ENCODE measurements at regions not wholly inside any gene's neighbourhood (a gene's known extent, or its start where the extent isn't known, plus 50 kb on each side); places are given as distances from the start of the nearest gene placed in this dataset.

DNA sequence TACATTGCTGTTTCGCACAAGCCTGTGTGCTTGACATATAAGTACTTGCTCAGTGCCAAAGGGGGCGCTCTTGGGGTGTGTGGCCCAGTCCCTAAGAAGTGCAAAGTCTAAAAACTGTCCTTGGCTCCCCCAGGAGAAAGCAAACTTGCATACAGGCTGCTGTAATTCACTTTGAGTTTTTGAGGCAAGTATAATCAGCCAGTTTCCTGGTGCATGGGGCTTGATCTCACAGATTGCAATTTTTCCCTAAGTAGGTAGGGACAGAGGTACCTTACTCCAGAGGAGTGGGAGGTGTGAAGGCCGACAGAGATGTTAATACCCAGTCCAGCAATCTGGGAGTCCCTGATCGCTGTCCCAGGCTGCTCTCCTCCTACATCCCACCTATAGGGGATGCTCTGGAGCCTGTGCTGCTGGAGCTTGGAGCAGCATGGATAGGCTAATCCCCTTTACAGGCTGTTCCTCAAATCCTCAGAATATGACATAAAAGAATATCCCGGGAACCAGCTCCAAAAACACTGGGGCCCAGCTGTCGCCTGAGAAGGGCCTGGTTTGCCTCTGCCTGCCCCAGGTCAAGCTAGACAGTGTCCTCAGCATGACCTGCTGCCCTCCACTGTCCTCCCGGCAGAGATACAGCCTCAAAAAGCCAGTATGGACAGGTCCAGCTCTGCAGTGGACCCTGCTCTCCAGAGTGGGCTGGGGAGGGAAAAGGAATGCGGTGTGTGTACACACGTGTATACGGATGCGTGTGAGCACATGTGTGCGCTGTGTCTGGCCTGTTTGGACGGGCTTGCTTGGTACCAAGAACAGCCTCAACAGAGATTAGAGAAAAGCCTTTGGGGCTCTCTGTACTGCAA is 136.5 kb upstream of the HAAO start:
- no peak for DNase-seq

DNA sequence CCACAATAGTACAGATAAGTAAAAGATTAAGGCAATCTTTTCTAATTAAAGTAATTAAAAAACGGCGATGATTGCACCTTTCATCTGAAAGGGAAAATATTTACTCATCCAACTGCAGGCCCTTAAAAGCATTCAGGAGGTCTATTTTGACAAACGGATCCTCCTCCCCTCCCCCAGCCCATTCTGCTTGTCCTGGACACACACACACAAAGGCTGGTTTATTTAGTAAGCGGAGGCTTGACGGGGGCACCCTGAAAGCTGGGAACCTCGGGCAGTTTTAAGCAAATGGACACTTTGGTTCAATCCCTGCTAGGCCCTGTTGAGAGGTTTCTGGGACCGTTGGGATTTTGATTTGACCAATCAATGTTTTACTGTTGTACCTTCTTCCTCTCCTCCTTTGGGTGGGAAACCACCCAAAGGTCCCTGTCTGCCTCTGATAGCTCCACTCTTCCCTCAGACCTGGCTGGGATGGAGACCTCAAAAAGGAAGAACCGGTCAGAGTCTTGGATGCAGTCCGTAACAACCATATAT is 135.8 kb upstream of the HAAO start:
- DNase-seq, result peak; percentile 95

DNA sequence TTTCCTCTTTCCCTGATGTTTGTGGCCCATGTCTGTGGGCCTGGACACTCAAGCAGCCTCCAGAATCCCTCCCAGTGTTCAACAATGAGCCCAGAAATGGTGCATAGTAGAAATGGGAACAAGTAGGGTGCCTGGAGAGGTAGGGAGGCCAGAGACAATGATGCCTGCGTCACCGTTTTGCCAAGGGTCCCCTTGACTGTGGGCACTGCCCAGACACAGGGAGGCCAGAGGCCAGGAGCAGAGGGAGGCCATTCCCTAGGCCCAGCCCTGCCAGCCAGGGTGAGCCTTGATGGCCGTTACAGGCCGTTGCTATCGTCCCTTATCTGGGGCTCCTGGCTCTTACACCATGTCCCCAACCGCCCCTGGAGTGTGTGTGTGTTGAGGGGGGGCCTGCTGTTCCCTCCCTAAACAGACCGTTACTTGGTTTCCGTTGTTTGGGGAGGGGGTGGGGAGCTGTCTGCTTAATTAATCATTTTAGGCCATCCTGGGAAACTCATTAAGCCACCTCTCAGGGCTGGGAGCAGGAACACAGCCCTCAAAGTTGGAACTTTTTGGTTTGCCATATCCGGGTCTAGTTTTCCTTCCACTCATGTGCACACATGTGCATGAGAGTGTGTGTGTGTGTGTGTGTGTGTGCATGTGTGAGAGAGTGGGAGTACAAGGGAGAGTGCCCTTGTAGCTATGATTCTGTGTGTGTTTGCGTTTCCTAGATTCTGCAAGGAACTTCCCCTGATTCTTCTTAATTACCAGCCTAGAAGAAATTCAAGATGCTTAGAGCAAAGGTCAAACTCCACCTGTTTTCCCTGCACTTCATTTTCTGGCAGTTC is 135.2 kb upstream of the HAAO start:
- no peak for DNase-seq

DNA sequence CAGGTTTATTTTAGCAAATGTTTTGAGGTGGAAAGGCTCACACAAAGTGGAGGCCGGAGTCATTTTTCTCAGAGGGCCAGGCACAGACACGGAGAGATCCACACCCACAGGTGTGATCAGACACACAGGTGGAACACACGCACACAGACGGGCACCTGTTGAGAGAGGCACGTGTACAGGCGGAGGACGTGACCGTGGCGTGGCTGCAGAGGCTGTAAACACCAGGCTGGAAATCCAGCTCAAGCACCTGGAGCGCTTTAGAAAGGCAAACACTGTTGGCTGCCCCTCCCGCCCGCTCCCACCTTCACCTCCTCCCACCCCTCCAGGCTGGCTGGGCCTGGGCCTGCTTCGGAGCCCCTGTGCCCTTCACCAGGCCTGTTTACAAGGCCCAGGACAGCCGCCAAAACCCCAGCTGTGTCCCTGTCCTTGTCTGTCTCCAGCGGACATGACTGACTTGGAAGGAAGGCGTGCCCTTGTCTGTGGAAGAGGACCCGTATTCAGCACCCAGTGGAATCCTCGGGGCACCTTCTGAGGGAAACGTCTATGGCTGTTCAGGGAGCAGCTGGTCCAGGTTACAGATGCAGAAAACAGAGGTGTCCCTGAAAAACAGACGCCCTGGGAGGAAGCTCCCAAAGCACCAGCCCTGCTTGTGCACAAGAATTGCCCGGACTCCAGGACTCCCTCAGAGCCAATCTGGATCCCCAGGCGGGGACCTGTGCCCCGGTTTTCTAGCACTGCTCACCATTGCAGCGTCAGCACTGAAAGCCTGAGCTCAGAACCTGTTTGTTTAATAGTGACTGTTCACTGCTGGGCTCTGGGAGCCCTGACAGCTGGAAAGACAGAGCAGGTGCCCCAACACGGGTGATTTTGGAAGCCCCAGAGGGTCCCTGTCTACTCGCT is 134.3 kb upstream of the HAAO start:
- peak; percentile 56 for DNase-seq

DNA sequence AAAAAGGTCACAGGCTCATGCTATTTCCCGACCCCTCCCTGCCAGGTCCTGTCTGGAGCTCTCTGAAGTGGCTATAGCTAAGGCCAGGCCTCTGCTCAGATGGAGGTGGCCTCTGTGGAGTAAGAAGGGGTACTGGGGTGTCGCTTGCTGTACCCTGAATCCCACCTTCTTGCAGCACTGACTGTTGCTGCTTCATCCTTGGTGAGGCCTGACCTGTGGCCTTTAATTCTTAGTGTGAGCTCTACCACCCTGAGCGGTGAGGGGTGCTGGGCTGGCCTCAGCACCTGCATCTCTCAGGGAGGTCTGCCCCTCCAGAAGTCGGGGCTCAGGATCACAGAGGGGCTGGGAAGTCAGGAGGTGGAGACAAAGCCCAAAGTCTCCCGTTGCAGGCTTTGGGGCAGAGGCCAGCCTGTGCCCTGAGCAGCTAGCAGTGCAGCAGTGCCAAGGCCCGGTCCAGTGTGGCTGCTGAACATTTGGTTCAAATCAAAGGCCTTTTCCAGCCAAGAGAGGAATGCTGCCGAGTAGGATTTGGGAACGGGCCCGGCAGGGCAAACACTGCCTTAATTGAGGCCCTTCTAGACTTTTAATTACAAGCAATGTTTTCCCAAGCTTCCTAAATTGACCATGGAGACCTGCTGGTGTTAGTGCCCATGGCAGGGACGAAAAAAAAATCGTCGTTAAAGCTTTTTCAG is 133.5 kb upstream of the HAAO start:
- DNase-seq, result no peak

DNA sequence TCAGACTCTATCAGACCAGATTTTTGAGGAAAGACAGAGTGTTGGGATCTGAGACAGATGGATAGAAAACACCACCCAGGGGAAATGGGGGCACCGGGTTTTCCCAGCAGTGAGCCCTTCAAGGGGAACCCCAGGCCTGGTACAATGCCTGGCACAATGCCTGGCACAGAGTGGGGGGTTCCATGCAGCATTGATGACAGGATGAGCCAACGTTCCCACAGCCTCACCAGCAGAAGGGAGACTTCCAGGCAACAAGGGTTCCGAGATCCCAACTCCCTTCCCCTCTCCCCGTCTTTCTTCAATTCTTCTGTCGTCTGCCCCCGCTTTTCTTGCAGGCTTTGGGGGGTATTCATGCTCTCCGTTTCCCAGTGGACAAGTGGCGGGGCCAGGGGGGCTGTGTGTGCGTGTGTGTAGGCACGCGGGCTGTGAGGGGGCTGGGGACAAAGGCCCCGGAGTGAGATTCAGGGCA is 132.1 kb upstream of the HAAO start:
- no peak for DNase-seq

DNA sequence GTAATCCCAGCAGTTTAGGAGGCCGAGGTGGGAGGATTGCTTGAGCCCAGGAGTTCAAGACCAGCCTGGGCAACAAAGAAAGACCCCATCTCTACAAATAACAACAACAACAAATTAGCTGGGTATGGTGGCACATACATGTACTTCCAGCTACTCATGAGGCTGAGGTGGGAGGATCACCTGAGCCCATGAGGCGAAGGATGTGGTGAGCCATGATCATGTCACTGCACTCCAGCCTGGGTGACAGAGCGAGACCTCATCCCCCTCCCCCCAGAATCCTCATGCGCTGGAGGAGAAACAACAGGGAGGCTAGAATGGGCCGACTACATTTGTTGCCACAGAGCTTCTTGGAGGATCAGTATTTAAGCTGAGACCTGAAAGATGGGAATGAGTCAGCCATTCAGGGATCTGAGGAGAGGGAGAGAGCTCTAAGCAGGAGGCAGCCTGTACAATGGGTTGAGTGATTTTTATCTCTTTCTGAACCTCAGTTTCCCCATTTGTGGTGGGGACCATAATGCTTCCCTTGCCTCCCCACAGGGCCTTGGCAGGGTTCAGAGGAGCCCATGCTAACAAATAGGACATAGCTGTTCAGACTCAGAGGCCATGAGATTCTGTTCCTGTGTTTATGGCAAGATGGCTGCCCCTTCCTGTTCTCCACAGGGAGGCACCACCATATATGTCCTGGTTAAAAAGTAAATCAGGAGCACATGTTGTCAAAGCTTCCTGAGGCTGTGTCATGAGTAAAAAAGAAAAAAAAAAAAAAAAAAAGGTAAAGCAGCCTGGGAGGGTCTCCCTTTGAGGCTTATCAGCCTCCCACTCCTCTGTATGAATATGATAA is 131.4 kb upstream of the HAAO start:
- DNase-seq, result no peak

DNA sequence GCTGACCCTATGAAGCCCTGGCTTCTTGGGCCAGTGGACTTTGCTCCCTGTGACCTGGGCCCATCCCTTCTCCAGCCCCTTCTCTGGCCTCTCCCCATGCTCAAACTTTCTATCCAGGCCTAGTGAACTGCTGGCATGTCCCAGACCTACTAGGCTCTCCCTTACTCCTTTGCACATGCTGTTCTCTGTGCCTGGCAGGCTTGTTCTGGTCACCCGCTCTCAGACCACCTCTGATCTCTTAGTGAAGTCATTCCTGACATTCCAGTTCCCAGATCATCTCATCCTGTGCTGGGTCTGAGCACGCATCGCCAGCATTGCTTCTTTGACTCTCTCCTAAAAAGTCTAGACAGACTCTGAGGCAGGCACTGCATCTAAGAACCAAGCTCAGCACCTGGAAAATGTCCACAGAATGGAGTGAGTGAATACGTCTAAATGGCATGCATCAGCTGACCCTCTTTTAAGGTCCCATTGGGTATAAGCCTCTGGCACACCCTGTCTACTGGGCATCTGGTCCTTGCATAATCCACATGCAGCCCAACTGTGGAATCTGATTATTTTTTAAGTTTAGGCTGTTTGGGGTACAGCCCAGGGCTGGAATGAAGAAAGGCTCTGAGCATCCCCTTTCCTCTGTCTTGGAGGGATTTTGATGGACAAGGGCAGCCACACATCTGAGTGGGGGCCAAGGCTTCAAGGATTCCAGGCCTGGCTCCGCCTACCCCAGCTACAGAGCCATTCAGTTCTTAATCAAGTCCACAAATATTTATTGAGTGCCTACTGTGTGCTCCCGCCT is 130.6 kb upstream of the HAAO start:
- DNase-seq, result no peak

DNA sequence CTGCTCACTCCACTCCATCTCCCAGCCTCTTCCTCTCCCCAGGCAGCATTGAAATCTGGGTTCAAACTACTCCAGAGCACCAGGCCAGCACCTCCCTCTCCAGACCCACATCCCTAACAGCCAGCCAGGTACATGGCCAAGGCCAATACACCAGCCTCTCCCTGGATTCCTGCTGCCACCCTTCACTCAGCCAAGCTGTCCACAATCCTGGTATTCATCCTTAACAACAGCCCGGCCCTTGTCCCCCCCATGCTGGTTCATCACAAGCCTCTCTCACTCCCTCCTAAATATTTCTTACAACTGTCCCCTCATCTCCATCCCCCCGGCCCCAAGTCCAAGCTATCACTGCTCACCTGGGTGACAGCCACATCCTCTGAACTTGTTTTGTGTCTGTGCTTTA is 129.9 kb upstream of the HAAO start:
- no peak for DNase-seq

DNA sequence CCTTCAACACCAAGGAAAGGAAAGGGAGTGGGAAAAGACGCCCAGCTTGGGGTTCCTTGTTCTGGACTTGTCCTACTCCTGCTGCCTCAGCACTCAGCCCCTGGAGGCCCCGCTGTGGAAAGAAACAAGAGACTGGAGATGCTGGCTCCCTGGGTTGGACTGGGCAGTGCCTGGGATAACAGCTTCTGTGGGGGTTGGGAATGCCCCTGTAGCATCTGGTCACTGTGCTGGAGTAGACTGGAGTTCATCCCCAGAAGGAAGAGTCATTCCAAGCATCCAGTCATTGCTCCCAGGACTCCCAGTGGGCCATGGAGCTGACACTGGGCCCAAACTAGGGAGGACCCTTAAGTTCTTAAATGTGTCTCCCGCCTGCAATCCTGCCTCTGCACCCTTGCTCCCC is 129.3 kb upstream of the HAAO start:
- no peak for DNase-seq

DNA sequence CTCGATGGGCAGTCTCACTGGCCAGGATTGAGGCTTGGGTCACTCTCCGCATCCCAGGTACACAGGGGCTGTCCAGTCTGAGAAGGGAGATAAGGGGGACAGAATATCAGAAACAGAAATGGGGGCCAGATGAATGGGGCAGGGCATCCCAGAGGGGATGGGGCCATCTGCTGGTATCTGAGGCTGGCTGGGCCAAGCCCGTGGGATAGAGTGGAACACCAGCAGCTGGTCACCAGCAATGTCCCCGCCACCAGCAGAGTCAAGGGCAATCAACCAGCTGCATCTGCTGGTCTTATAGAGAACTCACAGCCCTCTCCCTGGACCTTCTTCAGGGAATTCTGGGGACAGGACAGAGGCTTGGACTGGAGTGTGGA is 128.8 kb upstream of the HAAO start:
- no peak for DNase-seq

DNA sequence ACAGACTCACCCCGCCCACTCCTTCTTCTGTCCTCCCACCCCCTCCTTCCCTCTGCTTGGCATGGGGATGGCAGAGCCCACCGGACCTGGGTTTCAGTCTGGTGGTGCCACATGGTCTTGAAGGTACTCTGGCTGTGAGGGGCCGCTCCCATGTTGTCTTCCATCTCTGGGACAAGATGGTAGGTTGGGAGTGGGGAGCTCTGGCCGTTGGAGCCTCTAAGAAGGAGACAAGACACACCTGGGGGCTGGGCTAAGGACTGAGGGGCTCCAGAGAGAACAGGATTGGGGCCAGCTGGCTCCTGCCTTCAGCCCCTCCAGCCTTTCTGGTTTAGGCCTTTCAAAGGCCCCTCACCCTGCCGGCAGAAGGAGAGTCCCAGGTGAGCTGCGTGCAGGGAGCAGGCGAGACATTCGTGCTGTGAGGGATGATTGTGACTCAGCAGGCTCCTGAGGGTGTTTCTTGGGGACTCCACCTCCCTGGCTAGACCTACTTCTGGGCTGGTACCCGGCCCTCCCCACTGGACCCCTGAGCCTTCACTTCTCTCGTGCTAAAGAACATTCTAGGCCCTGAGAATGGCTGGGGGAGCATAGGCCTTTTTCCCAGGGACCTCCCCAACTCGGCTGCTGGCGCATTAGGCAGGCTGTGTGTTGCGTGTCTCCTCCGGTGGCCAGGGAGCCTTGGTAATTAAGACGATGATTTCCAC is 128.2 kb upstream of the HAAO start:
- DNase-seq, result no peak

DNA sequence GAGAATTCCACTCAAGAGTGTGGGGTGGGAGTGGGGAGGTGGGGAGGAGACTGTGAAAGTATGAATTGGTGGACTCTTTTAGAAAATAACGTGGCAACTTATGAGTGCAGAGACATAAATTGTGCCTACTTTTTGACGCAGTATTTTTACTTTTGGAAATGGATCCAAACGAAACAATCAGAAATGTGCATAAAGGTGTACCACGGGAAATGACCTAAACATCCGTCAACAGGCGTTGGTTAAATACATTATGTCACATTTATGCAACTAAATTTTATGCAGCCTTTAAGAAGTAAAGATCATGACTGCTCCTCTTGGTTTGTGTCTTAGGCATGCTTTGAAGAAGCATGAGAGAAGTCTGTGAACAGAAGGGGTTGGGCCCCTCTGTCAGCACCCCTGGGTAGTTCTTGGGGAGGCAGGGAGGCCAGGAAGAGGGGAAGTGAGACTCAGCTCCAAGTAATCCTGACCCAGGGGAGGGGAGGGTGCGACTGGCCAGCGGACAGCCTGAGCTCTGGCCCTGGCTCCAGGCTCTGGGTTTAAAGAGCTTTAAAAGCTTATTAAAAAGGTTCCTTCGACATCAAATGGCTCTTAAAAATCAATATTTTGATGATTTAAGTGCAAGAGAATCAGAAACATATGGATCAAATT is 126.4 kb upstream of the HAAO start:
- no peak for DNase-seq

DNA sequence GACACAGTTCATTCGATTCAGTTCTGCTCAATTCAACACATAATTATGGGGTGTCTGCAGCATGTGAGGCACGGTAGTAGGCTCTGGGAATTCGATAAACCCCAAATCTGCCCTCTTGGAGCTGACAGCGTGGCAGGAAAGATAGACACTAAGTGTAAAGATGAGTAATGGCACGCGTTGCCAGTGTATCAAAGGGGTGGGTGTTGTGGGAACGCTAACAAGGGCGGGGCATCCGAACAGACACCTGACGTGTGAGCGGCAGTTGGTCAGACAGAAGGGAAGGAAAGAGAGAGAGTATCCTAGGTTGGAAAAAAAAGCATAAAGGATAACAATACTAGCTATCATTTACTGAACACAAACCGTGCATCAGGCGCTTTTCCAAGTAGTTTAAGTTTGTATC is 125.7 kb upstream of the HAAO start:
- no peak for DNase-seq

DNA sequence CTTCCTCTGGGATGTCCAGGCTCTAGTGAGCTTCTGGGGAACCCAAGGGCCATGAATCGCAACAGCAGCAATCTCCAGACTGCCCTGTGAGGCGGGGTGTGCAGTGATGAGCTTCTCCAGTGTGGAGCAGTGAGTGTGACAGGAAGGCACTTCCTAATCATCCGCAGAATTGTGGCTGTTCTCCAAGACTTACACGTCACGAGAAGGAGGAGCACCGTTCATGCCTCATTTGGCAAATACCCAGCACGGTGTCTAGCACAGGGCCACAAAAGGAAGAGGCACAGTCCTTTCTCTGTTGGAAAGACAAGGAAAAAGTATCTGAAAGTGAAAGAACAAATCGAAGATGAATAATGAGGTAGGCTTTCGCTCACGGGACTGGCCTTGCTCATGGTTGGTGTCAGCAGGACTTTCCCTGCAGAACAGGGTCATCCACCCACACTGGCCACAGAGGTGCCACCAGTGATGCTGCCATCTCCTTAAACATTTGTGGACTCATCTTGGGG is 125.1 kb upstream of the HAAO start:
- no peak for DNase-seq

DNA sequence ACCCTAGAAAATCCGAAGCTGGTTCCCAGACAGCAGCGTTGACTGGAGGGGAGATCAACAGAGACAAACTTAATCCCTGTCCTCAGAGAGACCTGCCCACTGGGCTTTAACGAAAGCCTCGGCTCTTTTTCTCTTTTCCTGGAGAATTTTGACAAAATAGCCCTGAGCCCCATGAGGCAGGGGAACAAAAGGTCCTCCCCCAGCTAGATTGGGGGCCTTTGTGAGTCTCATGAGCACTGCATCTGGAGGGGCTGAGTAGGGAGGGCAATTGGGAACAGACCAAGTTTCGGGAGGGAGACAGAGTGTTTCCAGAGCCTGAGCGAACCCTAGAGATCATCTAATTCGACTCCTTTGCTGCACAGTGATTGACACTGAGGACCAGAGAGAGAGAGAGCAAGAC is 123.9 kb upstream of the HAAO start:
- DNase-seq, result no peak

DNA sequence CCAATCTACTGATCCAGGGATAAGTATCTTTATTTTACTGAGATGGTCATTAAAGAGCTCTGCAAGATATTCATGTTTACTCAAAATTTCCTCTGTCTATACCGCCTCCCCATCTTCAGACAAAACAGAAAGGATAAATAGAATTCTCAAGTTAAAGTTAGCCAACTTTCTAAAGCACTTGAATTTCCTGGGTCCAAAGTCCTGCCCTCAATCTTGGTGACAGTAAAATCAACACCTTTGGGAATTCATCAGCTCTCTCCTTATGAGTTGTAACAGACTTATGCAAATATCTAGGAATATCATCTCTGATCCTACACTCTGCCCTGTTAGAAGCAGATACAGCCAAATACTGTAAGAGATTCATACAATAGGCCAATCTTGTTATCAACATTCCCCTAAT is 122.5 kb upstream of the HAAO start:
- no peak for DNase-seq

DNA sequence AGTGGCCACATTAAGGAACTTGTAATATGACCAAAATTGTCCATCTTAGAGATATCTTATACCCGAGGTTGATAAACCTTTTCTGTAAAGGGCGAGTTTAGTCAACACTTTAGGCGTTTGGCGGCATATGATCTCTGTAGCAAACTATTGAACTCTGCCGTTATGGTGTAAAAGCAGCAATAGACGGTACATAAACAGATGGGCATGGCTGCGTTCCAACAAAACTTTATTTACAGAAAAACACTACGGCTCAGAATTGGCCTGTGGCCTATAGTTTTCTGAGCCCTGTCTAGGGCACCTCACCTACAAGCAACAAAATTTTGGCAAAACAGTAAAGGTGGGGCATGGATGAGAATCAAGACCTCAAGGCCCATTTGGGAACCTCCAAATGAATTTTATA is 121.9 kb upstream of the HAAO start:
- no peak for DNase-seq

DNA sequence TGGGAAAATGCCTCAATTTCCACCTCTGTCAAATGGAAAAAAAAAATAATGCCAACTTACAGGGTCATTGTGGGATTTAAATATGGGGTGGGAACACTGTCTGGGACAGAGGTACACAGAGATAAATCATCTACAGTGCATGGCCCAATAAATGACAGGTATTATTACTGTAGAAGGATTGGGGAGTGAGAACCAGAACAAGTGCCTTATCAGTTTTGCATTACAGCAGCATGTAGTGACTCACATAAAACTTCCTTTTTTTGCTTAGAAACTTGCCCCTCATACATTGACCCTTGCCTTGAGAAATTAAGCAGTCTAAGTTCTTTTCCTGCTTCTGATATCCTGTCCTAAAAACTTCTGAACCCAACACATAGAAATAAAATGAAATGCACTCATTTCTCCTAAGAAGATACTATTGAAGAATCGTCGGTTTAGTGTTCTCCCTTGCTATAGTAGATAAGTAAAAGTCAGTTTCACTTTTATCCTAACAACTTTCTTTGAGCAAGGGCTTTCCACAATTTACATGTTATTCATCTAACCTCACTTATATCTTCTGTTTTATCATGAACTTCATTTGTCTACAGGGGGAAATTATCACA is 121.0 kb upstream of the HAAO start:
- DNase-seq, result no peak
